ENCODE measurements at regions not wholly inside any gene's neighbourhood (a gene's known extent, or its start where the extent isn't known, plus 50 kb on each side); places are given as distances from the start of the nearest gene placed in this dataset.

DNA sequence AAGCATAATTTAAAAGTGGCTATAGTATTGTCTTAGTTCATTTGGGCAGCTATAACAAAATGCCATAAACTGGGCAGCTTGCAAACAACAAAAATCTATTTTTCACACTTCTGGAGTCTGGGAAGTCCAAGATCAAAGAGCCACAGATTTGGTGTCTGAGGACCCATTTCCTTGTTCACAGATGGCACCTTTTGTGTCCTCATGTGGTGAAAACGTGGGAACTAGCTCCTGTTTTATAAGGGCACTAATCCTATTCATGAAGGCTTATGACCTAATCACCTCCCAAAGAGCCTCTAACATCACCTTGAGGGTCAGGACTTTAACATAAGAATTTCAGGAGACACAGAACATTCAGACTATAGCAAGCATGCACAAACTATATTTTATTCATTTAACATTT lies 126.5 kb upstream of the WDFY3 start:
- H3K27me3 Mint-ChIP-seq (ENCODE audit: low read depth) = no peaks in the 10 kb centered on the region
- no peak overlapping the region for H4K91ac ChIP-seq (ENCODE audit: insufficient read length, low read depth, low read length)
- H2BK20ac ChIP-seq (ENCODE audit: low read depth, low read length, poor library complexity, severe bottlenecking) = no peak overlapping the region
- H3K27me3 ChIP-seq (ENCODE audit: insufficient read depth, low read length) = no peaks in the 10 kb centered on the region
- no peak overlapping the region for H3K14ac ChIP-seq (ENCODE audit: insufficient read depth, low read length)
- peaks cover 10% of the 10 kb centered on the region for H3K9me3 ChIP-seq (ENCODE audit: control insufficient read depth, low read depth, low read length)
- peaks cover 4 to 34% (median 8%) of the 10 kb centered on the region in 3 experiments for H3K36me3 Mint-ChIP-seq (ENCODE audit: insufficient read depth in 1 of 3, low read depth in 3 of 3)
- no peaks in the 10 kb centered on the region for H3K79me1 ChIP-seq (ENCODE audit: insufficient read depth, low read depth, low read length, poor library complexity, severe bottlenecking)
- peaks cover 19 to 23% of the 10 kb centered on the region in 2 experiments for H3K9me3 Mint-ChIP-seq
- H3K27ac ChIP-seq (ENCODE audit: insufficient read length, low read depth, low read length) = no peak overlapping the region
- no peak overlapping the region for H2AK5ac ChIP-seq (ENCODE audit: insufficient read length, low read length)
- no peak for DNase-seq
- no peak overlapping the region for H3K23ac ChIP-seq (ENCODE audit: insufficient read length, low read depth, low read length)
- no peak overlapping the region for H3K4ac ChIP-seq (ENCODE audit: low read depth, low read length)
- no peak overlapping the region for H3K9ac ChIP-seq (ENCODE audit: extremely low read depth, insufficient read length, low read length)
- no peak overlapping the region for H3K4me3 Mint-ChIP-seq
- no peak overlapping the region for H2BK15ac ChIP-seq (ENCODE audit: low read depth, low read length)
- H2BK120ac ChIP-seq (ENCODE audit: low read depth, low read length, poor library complexity, severe bottlenecking) = no peak overlapping the region
- no peak overlapping the region for H2BK12ac ChIP-seq (ENCODE audit: insufficient read length, low read depth, low read length)
- H3K4me2 ChIP-seq (ENCODE audit: insufficient read depth, insufficient read length, low read length) = no peak overlapping the region
- H4K8ac ChIP-seq (replicated peaks; ENCODE audit: insufficient read length, low read depth, low read length) = no peak overlapping the region
- no peak overlapping the region for H3K18ac ChIP-seq (ENCODE audit: insufficient read length, low read depth, low read length)
- TF ChIP-seq, protein P1, sequence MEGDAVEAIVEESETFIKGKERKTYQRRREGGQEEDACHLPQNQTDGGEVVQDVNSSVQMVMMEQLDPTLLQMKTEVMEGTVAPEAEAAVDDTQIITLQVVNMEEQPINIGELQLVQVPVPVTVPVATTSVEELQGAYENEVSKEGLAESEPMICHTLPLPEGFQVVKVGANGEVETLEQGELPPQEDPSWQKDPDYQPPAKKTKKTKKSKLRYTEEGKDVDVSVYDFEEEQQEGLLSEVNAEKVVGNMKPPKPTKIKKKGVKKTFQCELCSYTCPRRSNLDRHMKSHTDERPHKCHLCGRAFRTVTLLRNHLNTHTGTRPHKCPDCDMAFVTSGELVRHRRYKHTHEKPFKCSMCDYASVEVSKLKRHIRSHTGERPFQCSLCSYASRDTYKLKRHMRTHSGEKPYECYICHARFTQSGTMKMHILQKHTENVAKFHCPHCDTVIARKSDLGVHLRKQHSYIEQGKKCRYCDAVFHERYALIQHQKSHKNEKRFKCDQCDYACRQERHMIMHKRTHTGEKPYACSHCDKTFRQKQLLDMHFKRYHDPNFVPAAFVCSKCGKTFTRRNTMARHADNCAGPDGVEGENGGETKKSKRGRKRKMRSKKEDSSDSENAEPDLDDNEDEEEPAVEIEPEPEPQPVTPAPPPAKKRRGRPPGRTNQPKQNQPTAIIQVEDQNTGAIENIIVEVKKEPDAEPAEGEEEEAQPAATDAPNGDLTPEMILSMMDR (conservative IDR thresholded peaks at IDR 0.05) = no peak
- H3K23me2 ChIP-seq (ENCODE audit: insufficient read length, low read depth, low read length, poor library complexity, severe bottlenecking) = no peaks in the 10 kb centered on the region
- no peaks in the 10 kb centered on the region for H3K79me2 ChIP-seq (ENCODE audit: insufficient read depth, low read length)
- H3K4me1 ChIP-seq (ENCODE audit: insufficient read depth, low read length) = no peaks in the 10 kb centered on the region
- H2AFZ ChIP-seq (ENCODE audit: low read length) = no peak overlapping the region
- no peak overlapping the region for H2BK5ac ChIP-seq (ENCODE audit: insufficient read length, low read length)
- H4K20me1 ChIP-seq (ENCODE audit: control insufficient read depth, insufficient read depth, insufficient read length) = no peaks in the 10 kb centered on the region
- H3K4me1 Mint-ChIP-seq = peaks cover 6 to 7% of the 10 kb centered on the region in 2 experiments; a peak in 2 of 4 replicates
- WGBS (ENCODE audit: extremely low coverage, insufficient read length, low lambda C conversion rate) = no CpG with 5 or more reads among the region's 1 CpG
- no peak overlapping the region for H3T11ph ChIP-seq (ENCODE audit: low read length)
- H3K27ac Mint-ChIP-seq = no peak overlapping the region
- H3K56ac ChIP-seq (ENCODE audit: insufficient read length, low read depth, low read length) = no peak overlapping the region
- no peak overlapping the region for H4K5ac ChIP-seq (ENCODE audit: insufficient read length, low read depth, low read length)

Data from H9 (cell line).